AG09309 (cell line): ENCODE measurements at regions not wholly inside any gene's neighbourhood (a gene's known extent, or its start where the extent isn't known, plus 50 kb on each side); places are given as distances from the start of the nearest gene placed in this dataset.

Experiments used
- DNase-seq: peaks from one replicate; pipeline ENCODE4 v3.0.0-alpha.2; 2010; ENCODE audit warnings: low read depth
- H3K4me3 ChIP-seq: 2 replicates; pipeline ENCODE4 v1.5.1; 2011; ENCODE audit warnings: mild to moderate bottlenecking, low read depth, low read length, moderate library complexity; ENCODE audit not compliant: control insufficient read depth
- TF ChIP-seq, protein P1 (sequence below): IDR thresholded peaks from 2 replicates; pipeline ENCODE4 v1.5.1; 2011; ENCODE audit warnings: mild to moderate bottlenecking, low read depth, low read length, inconsistent platforms; ENCODE audit not compliant: insufficient read depth, control insufficient read depth; ENCODE audit errors: missing control alignments

DNA sequence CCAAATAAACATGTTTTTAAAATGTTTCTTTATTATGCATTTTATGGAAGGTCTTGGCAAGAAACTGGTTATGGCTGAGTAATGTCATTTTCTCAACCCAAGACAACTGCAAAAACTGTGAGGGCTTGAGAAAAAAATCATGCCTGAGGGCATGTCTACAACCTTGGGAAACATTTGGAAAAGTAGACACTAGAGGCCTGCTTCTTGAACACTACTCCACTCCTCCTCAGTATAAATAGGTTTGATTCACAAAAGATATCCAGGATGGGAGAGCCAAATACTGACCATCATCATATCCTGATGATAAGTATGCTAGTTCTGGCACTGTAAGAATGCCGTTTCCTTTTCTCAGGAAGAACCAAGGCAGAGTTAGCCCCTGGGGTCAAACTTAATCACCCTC, 71.1 kb downstream of the OSR1 start:
- TF ChIP-seq, protein P1, sequence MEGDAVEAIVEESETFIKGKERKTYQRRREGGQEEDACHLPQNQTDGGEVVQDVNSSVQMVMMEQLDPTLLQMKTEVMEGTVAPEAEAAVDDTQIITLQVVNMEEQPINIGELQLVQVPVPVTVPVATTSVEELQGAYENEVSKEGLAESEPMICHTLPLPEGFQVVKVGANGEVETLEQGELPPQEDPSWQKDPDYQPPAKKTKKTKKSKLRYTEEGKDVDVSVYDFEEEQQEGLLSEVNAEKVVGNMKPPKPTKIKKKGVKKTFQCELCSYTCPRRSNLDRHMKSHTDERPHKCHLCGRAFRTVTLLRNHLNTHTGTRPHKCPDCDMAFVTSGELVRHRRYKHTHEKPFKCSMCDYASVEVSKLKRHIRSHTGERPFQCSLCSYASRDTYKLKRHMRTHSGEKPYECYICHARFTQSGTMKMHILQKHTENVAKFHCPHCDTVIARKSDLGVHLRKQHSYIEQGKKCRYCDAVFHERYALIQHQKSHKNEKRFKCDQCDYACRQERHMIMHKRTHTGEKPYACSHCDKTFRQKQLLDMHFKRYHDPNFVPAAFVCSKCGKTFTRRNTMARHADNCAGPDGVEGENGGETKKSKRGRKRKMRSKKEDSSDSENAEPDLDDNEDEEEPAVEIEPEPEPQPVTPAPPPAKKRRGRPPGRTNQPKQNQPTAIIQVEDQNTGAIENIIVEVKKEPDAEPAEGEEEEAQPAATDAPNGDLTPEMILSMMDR, result no peak

DNA sequence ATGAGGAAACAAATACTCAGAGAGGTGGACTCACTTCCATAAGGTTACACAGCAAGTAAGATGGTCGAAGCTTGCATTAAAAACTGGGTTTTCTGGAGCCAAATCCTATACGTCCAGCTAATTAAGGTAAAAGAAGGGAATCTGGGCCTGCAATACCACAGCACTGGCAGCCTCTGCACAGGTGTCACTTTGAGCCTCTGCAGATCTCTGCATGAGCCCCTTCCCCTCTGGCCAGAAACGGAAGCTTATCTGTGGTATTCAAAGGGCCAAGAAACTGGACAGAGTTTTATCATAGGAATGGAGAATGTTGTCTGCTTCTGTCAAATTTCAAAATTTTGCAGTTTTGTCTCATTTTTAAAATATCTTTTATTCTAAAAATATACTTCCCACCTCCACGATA, 76.1 kb downstream of the OSR1 start:
- DNase-seq, result no peak
- TF ChIP-seq, protein P1, result no peak
- no peak overlapping the region for H3K4me3 ChIP-seq

More for the DNA sequence above, 71.1 kb downstream of the OSR1 start:
- peak; percentile 20 for DNase-seq
- H3K4me3 ChIP-seq, result no peak overlapping the region

DNA sequence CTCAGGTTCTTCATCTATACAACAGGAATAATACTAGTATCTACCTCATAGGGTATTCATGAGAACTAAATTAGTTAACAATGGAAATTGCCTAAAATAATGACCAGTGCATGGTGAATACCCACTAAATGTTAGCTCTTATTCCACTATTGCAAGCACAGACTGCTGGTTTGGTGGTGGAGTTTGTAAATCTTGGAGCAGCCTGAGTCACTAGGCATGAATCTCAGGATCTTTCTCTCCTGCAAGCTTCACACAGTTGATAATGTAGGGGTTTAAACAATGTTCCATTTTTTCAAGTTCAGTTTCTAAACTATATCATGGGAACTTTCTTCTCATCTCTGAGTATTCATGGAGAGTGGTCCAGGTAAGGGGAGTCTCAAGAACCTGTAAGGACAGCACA, 84.0 kb downstream of the OSR1 start:
- TF ChIP-seq, protein P1, result no peak
- no peak for DNase-seq
- H3K4me3 ChIP-seq, result no peak overlapping the region

DNA sequence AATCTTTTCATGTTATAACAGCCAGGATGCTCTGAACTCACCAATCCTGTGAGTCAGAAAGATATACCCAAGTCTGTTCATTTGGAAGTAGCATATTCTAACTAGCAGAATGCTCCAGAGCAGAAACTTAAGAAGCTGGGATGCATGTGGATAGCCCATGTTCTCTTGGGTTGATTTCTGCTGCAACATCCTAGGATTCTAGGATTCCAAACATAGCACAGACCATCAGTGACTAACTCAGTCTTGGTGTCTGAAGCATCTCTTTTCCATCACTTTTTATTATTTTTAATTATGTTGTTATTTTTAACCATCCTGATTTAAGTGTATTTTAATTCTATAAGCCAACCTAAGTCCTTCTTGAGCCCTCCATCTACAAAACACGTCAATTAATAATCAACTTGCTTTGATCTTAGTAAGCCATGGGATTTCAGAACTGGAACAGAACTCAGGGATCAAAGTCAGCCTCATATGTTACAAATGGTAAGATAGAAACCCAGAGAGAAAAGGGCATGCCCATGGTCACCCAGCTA, 85.4 kb downstream of the OSR1 start:
- H3K4me3 ChIP-seq, result no peak overlapping the region
- no peak for DNase-seq
- TF ChIP-seq, protein P1, result no peak

DNA sequence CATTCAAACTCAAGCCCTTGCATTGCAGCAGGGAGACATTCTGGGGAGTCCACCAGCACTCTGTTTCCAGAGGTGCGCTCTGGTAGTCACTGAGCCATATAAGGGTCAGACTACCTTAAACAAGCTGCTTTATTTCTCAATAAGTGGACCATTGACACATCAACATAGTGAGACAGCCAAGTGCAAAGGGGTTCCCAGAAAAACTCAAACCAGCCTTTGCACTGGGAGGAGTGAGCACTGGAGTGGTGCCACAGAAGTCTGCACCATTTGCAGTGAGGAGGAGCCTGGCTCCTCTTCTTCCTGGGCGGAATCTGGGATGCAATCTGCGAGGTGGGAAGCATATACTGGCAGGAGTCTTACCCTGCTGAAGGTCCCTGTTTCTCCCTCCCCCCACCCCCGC, 86.4 kb downstream of the OSR1 start:
- TF ChIP-seq, protein P1, result no peak
- DNase-seq, result no peak
- H3K4me3 ChIP-seq, result no peak overlapping the region

DNA sequence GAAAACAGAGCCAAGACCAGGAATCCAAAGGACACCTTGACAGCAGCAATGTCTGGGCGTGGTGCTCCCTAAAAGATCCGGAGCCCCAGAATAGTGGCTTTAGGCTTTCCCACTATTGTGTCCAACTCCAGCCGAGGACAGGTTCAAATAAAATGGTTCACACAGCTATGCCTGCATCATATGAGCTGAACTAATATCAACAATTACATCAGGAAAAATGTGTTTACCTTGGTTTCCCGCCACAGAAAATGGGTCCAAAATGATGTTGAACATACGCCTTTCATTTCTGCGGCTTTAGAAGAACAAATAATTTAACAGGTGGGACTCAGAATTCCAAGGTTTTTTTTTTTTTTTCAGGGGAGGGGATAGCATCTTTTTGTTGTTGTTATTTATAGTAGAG, 93.6 kb downstream of the OSR1 start:
- no peak for DNase-seq
- TF ChIP-seq, protein P1, result no peak

DNA sequence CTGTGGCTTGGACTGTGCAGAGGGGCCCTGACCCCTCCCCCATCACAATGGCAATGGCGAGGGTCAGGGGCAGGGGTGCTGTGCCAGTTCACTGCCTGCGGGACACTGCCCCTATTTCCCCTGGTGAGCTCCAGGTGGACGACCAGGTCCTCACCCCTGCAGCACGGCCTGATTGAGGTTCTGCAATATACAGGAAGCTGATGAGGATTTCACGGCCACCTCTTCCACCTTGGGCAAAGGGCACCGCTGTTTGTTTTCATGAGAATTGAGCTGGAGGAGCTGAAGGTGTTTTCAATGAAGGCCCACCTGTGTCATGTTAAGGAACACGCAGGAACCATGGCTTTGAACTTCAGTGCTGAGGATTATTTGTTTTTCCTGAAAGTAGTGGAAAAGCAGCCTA, 96.3 kb downstream of the OSR1 start:
- H3K4me3 ChIP-seq, result no peak overlapping the region
- no peak for DNase-seq
- TF ChIP-seq, protein P1, result no peak

More for the DNA sequence above, 93.6 kb downstream of the OSR1 start:
- H3K4me3 ChIP-seq, result no peak overlapping the region
